PFSK-1 (cell line): ENCODE measurements at regions not wholly inside any gene's neighbourhood (a gene's known extent, or its start where the extent isn't known, plus 50 kb on each side); places are given as distances from the start of the nearest gene placed in this dataset.

Source experiments
- FOXP2 ChIP-seq: optimal IDR thresholded peaks from 2 replicates; pipeline ENCODE3; 2011; ENCODE audit warnings: borderline replicate concordance, control low read depth, inconsistent platforms; ENCODE audit not compliant: insufficient read depth; ENCODE audit errors: extremely low read length, extremely low read depth
- POLR2AphosphoS5 ChIP-seq: IDR thresholded peaks from 2 replicates; pipeline ENCODE4 v1.6.1; 2012; ENCODE audit warnings: low read depth, mild to moderate bottlenecking, control low read depth, low read length, moderate library complexity
- SIN3A ChIP-seq: IDR thresholded peaks from 2 replicates; pipeline ENCODE4 v1.6.1; 2012; ENCODE audit warnings: mild to moderate bottlenecking, low read length, moderate library complexity, borderline replicate concordance; ENCODE audit not compliant: insufficient read depth
- TAF1 ChIP-seq: IDR thresholded peaks from 2 replicates; pipeline ENCODE4 v1.6.1; 2012; ENCODE audit warnings: low read length, control low read depth, borderline replicate concordance; ENCODE audit not compliant: insufficient read depth
- TF ChIP-seq, protein P1 (sequence below), 2 experiments: IDR thresholded peaks; 2 replicates each; pipeline versions ENCODE4 v1.6.1 to v1.8.0; 2011 to 2012; ENCODE audit warnings: low read depth in 2 of 2, low read length in 2 of 2, control low read depth in 1 of 2, inconsistent platforms in 1 of 2, mild to moderate bottlenecking in 1 of 2, moderate library complexity in 1 of 2; ENCODE audit not compliant: insufficient read depth in 1 of 2

DNA sequence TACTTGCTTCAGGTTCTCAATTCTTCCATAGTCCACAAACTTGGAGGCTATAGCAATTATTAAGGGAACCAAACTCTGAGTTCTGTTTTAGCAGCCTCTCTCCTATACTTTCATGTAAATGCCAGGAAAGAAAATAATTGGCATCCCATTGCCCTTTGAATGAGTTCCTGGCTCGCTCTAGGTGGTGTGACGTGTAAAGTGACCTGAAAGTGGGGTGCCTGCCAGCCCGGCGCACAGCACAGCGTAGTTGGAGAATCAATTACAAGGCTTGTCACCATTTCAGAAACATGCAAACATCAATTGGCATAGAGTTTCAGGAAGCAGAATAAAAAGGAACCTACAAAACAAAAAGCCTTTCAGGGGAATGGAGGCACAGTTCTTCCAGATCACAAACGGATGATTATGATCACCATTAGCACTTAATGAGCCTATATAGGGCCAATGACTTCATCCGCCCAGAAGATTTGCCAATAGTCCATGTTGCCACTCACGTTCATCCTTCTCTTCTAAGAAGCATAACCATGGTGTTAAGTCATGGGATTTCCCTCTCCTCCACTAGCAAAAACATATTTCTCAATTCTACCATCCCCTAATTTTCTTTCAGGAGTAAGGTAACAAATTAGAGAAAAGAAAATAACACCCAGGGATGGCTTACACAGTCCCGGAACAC is 354.6 kb upstream of the ADGRL2 start:
- TF ChIP-seq FOXP2 = no peak
- TF ChIP-seq SIN3A = no peak
- TF ChIP-seq, protein P1, sequence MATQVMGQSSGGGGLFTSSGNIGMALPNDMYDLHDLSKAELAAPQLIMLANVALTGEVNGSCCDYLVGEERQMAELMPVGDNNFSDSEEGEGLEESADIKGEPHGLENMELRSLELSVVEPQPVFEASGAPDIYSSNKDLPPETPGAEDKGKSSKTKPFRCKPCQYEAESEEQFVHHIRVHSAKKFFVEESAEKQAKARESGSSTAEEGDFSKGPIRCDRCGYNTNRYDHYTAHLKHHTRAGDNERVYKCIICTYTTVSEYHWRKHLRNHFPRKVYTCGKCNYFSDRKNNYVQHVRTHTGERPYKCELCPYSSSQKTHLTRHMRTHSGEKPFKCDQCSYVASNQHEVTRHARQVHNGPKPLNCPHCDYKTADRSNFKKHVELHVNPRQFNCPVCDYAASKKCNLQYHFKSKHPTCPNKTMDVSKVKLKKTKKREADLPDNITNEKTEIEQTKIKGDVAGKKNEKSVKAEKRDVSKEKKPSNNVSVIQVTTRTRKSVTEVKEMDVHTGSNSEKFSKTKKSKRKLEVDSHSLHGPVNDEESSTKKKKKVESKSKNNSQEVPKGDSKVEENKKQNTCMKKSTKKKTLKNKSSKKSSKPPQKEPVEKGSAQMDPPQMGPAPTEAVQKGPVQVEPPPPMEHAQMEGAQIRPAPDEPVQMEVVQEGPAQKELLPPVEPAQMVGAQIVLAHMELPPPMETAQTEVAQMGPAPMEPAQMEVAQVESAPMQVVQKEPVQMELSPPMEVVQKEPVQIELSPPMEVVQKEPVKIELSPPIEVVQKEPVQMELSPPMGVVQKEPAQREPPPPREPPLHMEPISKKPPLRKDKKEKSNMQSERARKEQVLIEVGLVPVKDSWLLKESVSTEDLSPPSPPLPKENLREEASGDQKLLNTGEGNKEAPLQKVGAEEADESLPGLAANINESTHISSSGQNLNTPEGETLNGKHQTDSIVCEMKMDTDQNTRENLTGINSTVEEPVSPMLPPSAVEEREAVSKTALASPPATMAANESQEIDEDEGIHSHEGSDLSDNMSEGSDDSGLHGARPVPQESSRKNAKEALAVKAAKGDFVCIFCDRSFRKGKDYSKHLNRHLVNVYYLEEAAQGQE (IDR thresholded peaks at IDR 0.05; ENCODE audit: insufficient read depth in 1 of 2, low read depth in 2 of 2, low read length in 2 of 2) = no peak
- TF ChIP-seq TAF1 = no peak
- TF ChIP-seq POLR2AphosphoS5 = no peak

DNA sequence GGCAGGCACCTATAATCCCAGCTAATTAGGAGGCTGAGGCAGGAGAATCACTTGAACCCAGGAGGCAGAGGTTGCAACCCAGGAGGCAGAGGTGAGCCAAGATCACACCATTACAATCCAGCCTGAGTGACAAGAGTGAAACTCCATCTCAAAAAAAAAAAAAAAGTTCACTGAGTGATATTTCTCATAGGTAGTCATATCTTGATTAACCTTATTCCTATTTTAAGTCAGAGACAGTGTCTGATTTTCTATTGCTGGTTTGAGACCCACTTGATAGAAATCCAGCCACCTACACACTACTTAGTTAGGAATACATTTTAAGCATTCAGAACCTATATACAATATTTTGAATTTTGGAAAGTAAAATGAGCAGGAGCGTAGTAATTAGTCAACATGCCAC is 357.4 kb upstream of the ADGRL2 start:
- TF ChIP-seq SIN3A (no peak), TAF1 (no peak), POLR2AphosphoS5 (no peak)

DNA sequence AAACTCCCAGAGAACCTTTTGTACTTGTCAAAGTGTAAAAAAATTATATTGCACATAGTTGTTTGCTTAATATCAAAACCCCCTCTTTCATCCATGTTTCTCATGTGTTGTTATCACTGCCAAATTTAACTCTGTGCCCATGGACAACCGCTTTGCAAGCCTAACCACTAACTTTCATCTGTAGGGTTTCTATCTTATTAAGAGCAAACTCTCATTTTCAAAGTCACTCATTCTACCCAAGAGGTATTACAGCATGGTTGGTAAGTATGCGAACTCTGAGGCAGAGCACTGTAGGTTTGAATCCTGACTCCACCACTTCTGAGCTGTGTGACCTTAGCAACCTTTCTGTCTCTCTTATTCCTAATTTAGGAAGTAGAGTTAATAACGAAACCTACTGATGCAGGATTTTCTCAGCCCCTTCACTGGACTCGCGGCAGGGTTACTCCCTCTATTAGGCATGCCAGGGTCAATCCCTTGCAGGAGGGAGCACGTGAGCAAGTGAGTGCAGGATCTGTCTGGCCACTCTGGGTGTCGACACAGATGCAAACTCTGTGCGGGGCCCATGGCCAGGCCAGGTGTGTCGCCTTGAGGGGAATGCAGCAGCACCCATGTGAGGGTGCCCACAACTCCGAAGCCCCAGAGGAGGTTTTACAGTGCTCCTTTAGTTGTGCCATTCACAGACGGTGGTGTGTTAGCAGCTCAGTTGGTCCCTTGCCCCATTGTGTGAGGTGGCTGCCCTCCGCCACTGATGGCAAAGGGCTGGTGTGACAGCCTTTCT is 361.5 kb upstream of the ADGRL2 start:
- TF ChIP-seq, protein P1 (IDR thresholded peaks at IDR 0.05; ENCODE audit: insufficient read depth in 1 of 2, low read depth in 2 of 2, low read length in 2 of 2) = no peak
- TF ChIP-seq POLR2AphosphoS5 (no peak), SIN3A (no peak), FOXP2 (no peak), TAF1 (no peak)

DNA sequence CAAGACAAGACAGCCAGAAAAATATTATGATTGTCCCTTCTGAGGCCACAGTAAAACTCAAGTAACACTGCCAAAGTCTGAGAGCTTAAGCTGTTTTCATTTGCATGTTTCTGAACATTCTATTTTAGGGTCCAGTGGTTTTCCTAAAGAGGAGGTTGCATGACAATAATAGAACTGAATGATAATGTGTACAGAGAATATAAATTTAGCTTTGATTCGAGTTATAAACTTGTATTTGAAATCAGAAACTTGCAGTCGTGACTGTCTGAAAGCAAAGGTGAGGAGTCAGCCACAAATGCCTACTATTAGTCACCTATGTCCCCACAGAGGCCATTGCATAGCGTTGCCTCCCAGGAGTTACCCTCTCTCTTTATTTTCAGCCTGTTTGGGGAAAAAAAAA is 363.1 kb upstream of the ADGRL2 start:
- TF ChIP-seq TAF1 (no peak), SIN3A (no peak), POLR2AphosphoS5 (no peak), FOXP2 (no peak)
- TF ChIP-seq, protein P1 (IDR thresholded peaks at IDR 0.05; ENCODE audit: insufficient read depth in 1 of 2, low read depth in 2 of 2, low read length in 2 of 2) = no peak

DNA sequence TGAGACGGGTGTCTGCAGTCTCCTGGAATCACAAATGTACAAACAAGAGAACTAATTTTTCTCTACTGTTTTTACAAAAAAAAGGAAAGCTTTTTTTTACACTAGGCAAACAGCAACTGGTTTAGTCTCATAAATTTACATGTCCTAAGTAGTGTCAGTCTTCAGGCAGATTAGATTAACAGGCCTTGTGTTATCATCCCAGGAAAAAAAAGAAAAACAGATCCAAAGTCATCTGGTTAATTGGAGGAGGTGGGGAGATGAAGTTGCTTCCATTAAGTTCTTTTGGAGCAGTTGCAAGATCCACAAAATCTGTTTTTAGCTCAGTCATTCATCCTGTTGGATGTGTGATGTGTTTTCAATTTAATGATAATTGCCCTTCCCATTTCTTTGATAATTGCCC is 363.5 kb upstream of the ADGRL2 start:
- TF ChIP-seq TAF1 = no peak

DNA sequence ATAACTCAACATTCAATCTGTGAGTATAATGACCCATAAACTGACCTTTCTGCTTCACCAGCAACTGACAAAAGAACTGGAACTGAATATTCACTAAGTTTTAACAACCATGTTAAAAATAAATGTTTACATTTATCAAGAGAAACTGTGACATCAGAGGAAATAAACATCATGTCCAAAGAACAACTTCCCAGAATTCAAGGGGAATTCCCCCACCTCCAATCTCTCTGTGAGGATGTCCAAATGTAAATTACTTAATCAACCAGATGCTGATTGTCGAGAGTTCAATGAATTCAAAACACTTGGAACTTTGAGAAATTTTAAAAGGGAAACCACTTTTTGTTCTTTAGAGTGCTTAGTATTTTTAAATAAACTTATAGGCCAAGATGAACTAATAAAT is 365.6 kb upstream of the ADGRL2 start:
- TF ChIP-seq, protein P1 (IDR thresholded peaks at IDR 0.05; ENCODE audit: insufficient read depth in 1 of 2, low read depth in 2 of 2, low read length in 2 of 2) = no peak
- TF ChIP-seq POLR2AphosphoS5 = no peak
- TF ChIP-seq FOXP2 = no peak
- no peak for TF ChIP-seq SIN3A
- no peak for TF ChIP-seq TAF1
